GM12872 (cell line): ENCODE measurements at regions not wholly inside any gene's neighbourhood (a gene's known extent, or its start where the extent isn't known, plus 50 kb on each side); places are given as distances from the start of the nearest gene placed in this dataset.
A peak's percentile ranks its signal among the peaks of the same experiment; 100 is the strongest.

Source experiments
- TF ChIP-seq, protein P1 (sequence below): IDR thresholded peaks from 3 replicates; pipeline ENCODE4 v1.5.1; 2011; ENCODE audit warnings: low read depth, mild to moderate bottlenecking, low read length, moderate library complexity; ENCODE audit not compliant: insufficient read depth

- TF ChIP-seq, protein P1, sequence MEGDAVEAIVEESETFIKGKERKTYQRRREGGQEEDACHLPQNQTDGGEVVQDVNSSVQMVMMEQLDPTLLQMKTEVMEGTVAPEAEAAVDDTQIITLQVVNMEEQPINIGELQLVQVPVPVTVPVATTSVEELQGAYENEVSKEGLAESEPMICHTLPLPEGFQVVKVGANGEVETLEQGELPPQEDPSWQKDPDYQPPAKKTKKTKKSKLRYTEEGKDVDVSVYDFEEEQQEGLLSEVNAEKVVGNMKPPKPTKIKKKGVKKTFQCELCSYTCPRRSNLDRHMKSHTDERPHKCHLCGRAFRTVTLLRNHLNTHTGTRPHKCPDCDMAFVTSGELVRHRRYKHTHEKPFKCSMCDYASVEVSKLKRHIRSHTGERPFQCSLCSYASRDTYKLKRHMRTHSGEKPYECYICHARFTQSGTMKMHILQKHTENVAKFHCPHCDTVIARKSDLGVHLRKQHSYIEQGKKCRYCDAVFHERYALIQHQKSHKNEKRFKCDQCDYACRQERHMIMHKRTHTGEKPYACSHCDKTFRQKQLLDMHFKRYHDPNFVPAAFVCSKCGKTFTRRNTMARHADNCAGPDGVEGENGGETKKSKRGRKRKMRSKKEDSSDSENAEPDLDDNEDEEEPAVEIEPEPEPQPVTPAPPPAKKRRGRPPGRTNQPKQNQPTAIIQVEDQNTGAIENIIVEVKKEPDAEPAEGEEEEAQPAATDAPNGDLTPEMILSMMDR, result no peak
These were observed 297.5 kb upstream of the FAM78B start for GRCh38 chr1:166464333-166464732.

DNA sequence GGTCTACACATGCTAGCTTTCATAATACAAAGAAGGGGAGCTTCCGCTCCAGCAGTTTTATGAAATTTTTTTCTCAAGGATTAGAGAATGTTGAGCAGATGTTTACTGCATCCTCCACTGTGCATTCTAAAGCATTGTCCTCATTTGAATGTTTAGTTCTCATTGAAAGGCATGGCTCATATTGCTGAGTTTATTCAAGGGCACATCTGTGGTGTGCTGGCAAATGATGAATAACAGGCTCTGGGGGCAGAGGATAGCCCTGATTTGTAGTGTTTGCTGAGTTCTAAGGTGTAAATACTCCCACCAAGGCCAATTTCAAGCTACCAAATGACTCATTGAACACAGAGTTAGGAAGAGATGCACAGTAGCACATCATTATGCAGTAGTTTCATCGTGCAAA lies 303.2 kb upstream of the FAM78B start:
- TF ChIP-seq, protein P1, result no peak

DNA sequence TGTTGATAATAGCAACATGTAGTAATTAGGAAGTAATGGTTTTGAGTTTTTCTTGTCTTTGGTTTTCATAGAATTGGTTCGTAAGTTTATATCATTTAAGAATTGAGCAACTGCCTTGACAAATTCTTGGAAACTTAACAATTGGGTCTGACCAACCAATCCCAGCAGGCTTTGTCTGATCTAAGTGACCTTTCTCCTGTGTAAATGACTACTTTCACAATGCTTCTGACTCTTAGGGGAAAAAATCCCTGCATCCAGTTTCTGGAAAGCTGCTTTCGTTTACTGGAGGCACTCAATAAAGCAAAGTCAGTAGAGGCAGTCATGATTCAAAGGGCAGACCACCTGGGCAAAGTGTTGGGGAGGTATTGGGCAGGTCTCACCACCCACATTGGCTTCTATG lies 303.6 kb upstream of the FAM78B start:
- TF ChIP-seq, protein P1, result no peak

GRCh38 chr1:166471359-166471758 lies 304.6 kb upstream of the FAM78B start:
- TF ChIP-seq, protein P1, result no peak

- TF ChIP-seq, protein P1, result peak; percentile 70
These were observed 312.3 kb upstream of the FAM78B start for GRCh38 chr1:166479052-166479631.

- TF ChIP-seq, protein P1, result no peak
These were observed 317.7 kb upstream of the FAM78B start for GRCh38 chr1:166484471-166484870.

DNA sequence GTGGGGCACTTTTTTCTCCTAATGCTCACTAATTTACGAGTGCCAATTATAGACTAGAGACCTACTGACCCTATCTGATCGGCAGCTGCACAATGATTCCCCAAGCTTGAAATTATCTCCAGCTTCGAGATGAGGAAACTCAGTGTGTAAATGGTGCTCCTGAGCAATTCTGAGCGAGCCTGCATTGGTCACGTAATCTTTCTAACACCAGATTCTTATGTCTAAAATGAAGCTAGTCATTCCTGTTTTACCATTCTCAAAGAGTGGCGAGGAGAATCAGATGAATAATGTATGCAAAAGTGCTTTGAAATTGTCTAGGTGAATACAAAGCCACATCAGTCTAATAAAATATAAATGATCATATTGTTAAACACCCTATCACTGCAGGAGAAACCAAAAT lies 318.1 kb upstream of the FAM78B start:
- TF ChIP-seq, protein P1, result no peak
